ENCODE measurements at regions not wholly inside any gene's neighbourhood (a gene's known extent, or its start where the extent isn't known, plus 50 kb on each side); places are given as distances from the start of the nearest gene placed in this dataset.

DNA sequence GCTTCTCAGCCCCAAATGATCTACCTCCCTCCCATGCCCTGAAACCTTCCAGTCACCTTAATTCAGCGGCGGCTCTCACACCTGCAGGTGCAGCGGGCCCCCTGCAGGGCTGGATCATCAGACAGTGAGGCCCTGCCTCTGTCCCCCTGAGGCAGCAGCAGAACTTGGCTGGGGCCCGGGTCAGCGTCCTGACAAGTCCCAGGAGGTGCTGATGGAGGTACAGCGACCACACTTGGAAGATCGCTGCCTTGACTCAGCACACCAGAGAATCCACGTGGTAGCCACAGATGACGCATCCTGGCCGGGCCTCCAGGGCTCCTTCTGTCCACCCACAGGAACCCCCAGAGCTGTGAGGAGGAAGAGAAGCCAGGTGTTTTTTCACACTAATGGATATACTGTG, 116.4 kb upstream of the THBS2 start:
- no peak overlapping the region for H3K4me3 ChIP-seq (ENCODE audit: low read length)
- no peaks in the 10 kb centered on the region for H4K20me1 ChIP-seq (ENCODE audit: low read length)
- H3K4me1 ChIP-seq (ENCODE audit: insufficient read depth, low read length) = no peaks in the 10 kb centered on the region
- H3K9me3 ChIP-seq (ENCODE audit: low read length) = peaks cover 6% of the 10 kb centered on the region; the same call in 1 of the 2 replicates
- intact Hi-C loops (cut with micrococcal nuclease) = no loop called here
- H3K27me3 ChIP-seq (ENCODE audit: low read length) = no peaks in the 10 kb centered on the region
- TF ChIP-seq EZH2phosphoT487 (IDR thresholded peaks at IDR 0.05; ENCODE audit: borderline replicate concordance, low read length) (no peak), EZH2 (IDR thresholded peaks at IDR 0.05; ENCODE audit: low read length, unreplicated experiment) (no peak)
- TF ChIP-seq, protein P1, sequence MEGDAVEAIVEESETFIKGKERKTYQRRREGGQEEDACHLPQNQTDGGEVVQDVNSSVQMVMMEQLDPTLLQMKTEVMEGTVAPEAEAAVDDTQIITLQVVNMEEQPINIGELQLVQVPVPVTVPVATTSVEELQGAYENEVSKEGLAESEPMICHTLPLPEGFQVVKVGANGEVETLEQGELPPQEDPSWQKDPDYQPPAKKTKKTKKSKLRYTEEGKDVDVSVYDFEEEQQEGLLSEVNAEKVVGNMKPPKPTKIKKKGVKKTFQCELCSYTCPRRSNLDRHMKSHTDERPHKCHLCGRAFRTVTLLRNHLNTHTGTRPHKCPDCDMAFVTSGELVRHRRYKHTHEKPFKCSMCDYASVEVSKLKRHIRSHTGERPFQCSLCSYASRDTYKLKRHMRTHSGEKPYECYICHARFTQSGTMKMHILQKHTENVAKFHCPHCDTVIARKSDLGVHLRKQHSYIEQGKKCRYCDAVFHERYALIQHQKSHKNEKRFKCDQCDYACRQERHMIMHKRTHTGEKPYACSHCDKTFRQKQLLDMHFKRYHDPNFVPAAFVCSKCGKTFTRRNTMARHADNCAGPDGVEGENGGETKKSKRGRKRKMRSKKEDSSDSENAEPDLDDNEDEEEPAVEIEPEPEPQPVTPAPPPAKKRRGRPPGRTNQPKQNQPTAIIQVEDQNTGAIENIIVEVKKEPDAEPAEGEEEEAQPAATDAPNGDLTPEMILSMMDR (conservative IDR thresholded peaks at IDR 0.05; ENCODE audit: low read depth, low read length) = no peak
- no TSS peak for BruUV-seq (replicated peaks)
- H3K9me2 ChIP-seq (replicated peaks; ENCODE audit: low read length) = no peaks in the 10 kb centered on the region
- no peak overlapping the region for H3K4me2 ChIP-seq (ENCODE audit: low read length)
- no peaks in the 10 kb centered on the region for H3K79me2 ChIP-seq (ENCODE audit: low read length)
- H3F3A ChIP-seq (ENCODE audit: low read length, unreplicated experiment) = no peaks in the 10 kb centered on the region
- no peak overlapping the region for H2AFZ ChIP-seq (ENCODE audit: low read length)
- no peak for DNase-seq
- ChIA-PET CTCF (no interaction called here), POLR2A (ENCODE audit: unreplicated experiment) (no interaction called here)
- ATAC-seq = no peak
- no peak overlapping the region for H3K27ac ChIP-seq (ENCODE audit: low read length)
- H3K9ac ChIP-seq (ENCODE audit: low read length) = no peak overlapping the region
- no peaks in the 10 kb centered on the region for H3K36me3 ChIP-seq (ENCODE audit: low read depth, low read length)

DNA sequence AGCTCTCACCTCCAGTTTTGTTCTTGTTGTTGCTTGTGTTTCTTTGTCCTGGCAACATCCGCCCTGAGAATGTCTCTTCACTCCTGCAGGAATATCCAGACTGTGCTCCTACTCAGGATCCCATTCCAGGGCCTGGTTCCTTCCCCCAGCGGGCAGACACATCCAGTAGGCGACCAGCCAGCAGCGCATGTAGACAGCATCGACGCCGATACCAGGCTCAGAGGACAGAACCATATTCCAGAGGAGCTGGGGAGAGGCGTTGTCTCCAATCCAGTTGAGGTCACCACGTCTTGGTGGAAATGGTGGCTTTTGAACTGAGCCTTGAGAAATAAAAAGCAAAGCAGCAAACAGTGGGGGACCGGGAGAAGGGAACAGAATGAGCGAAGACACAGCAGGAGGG, 114.6 kb upstream of the THBS2 start:
- no peaks in the 10 kb centered on the region for H3K4me1 ChIP-seq (ENCODE audit: insufficient read depth, low read length)
- H3K4me2 ChIP-seq (ENCODE audit: low read length) = no peak overlapping the region
- no peaks in the 10 kb centered on the region for H3K9me3 ChIP-seq (ENCODE audit: low read length)
- H3F3A ChIP-seq (ENCODE audit: low read length, unreplicated experiment) = no peaks in the 10 kb centered on the region
- H2AFZ ChIP-seq (ENCODE audit: low read length) = no peak overlapping the region
- no peaks in the 10 kb centered on the region for H3K27me3 ChIP-seq (ENCODE audit: low read length)
- ATAC-seq = no peak
- H3K79me2 ChIP-seq (ENCODE audit: low read length) = no peaks in the 10 kb centered on the region
- DNase-seq = no peak
- ChIA-PET POLR2A (ENCODE audit: unreplicated experiment) (no interaction called here), CTCF (no interaction called here)
- H3K27ac ChIP-seq (ENCODE audit: low read length) = no peak overlapping the region
- no peak overlapping the region for H3K9ac ChIP-seq (ENCODE audit: low read length)
- H3K36me3 ChIP-seq (ENCODE audit: low read depth, low read length) = no peaks in the 10 kb centered on the region
- intact Hi-C loops (cut with micrococcal nuclease) = no loop called here
- no TSS peak for BruUV-seq (replicated peaks)
- H4K20me1 ChIP-seq (ENCODE audit: low read length) = no peaks in the 10 kb centered on the region
- H3K9me2 ChIP-seq (replicated peaks; ENCODE audit: low read length) = no peaks in the 10 kb centered on the region
- no peak overlapping the region for H3K4me3 ChIP-seq (ENCODE audit: low read length)
- TF ChIP-seq EZH2 (IDR thresholded peaks at IDR 0.05; ENCODE audit: low read length, unreplicated experiment) = no peak
- TF ChIP-seq, protein P1 (conservative IDR thresholded peaks at IDR 0.05; ENCODE audit: low read depth, low read length) = no peak
- TF ChIP-seq EZH2phosphoT487 (IDR thresholded peaks at IDR 0.05; ENCODE audit: borderline replicate concordance, low read length) = no peak

DNA sequence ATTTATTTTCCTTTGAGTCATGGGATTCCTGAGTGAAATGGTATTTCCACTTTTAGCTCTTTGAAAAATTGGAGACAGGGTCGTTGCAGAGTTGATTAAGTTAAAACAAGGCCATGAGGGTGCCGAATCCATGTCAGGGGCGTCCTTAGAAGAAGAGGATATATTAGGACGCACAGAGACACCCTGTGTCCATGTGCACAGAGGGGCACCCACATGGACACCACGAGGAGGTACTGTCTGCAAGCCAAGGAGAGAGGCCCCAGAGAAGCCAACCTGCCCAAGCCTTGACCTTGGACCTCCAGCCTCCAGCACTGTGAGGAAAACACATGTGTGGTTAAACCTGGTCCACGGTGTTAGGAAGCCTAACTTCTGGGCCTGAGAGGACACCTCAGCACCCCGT, 113.9 kb upstream of the THBS2 start:
- TF ChIP-seq, protein P1 (conservative IDR thresholded peaks at IDR 0.05; ENCODE audit: low read depth, low read length) = no peak
- TF ChIP-seq EZH2phosphoT487 (IDR thresholded peaks at IDR 0.05; ENCODE audit: borderline replicate concordance, low read length) = no peak
- no peak for TF ChIP-seq EZH2 (IDR thresholded peaks at IDR 0.05; ENCODE audit: low read length, unreplicated experiment)
- Histone ChIP-seq H3K9ac (ENCODE audit: low read length) (no peak overlapping the region), H3K27me3 (ENCODE audit: low read length) (no peaks in the 10 kb centered on the region), H3F3A (ENCODE audit: low read length, unreplicated experiment) (no peaks in the 10 kb centered on the region), H3K4me3 (ENCODE audit: low read length) (no peak overlapping the region), H3K27ac (ENCODE audit: low read length) (no peak overlapping the region), H4K20me1 (ENCODE audit: low read length) (no peaks in the 10 kb centered on the region), H3K4me2 (ENCODE audit: low read length) (no peak overlapping the region), H3K79me2 (ENCODE audit: low read length) (no peaks in the 10 kb centered on the region), H3K9me3 (ENCODE audit: low read length) (no peaks in the 10 kb centered on the region), H2AFZ (ENCODE audit: low read length) (no peak overlapping the region), H3K9me2 (replicated peaks; ENCODE audit: low read length) (no peaks in the 10 kb centered on the region), H3K36me3 (ENCODE audit: low read depth, low read length) (no peaks in the 10 kb centered on the region), H3K4me1 (ENCODE audit: insufficient read depth, low read length) (no peaks in the 10 kb centered on the region)
- DNase-seq (no peak), ATAC-seq (no peak)
- POLR2A ChIA-PET (ENCODE audit: unreplicated experiment) = no interaction called here
- no TSS peak for BruUV-seq (replicated peaks)
- intact Hi-C loops (cut with micrococcal nuclease) = no loop called here
- CTCF ChIA-PET = no interaction called here

Data from PC-3 (cell line).